ENCODE measurements at regions not wholly inside any gene's neighbourhood (a gene's known extent, or its start where the extent isn't known, plus 50 kb on each side); places are given as distances from the start of the nearest gene placed in this dataset.

- DNase-seq, result no peak
Observed at GRCh38 chr21:39052718-39053117, 130.5 kb downstream of the PSMG1 start.

- no peak for DNase-seq
Observed at GRCh38 chr21:39051588-39051949, 131.7 kb downstream of the PSMG1 start.

GRCh38 chr21:39050841-39051587, 132.2 kb downstream of the PSMG1 start:
- DNase-seq, result no peak

GRCh38 chr21:39048574-39048973, 134.7 kb downstream of the PSMG1 start:
- DNase-seq, result no peak

GRCh38 chr21:39048064-39048463, 135.2 kb downstream of the PSMG1 start:
- DNase-seq, result no peak

GRCh38 chr21:39047046-39047445, 136.2 kb downstream of the PSMG1 start:
- no peak for DNase-seq

- DNase-seq, result no peak
Observed at GRCh38 chr21:39046236-39046916, 136.9 kb downstream of the PSMG1 start.

GRCh38 chr21:39041816-39042215, 141.4 kb downstream of the PSMG1 start:
- no peak for DNase-seq

- DNase-seq, result no peak
Observed at GRCh38 chr21:39040494-39041110, 142.6 kb downstream of the PSMG1 start.

GRCh38 chr21:39037807-39038405, 145.3 kb downstream of the PSMG1 start:
- DNase-seq, result no peak

- DNase-seq, result no peak
Observed at GRCh38 chr21:39036581-39036980, 146.7 kb downstream of the PSMG1 start.

GRCh38 chr21:39034590-39035536, 148.4 kb downstream of the PSMG1 start:
- no peak for DNase-seq

- no peak for DNase-seq
Observed at GRCh38 chr21:39033878-39034589, 149.2 kb downstream of the PSMG1 start.

GRCh38 chr21:39029900-39030884, 153.1 kb downstream of the PSMG1 start:
- DNase-seq, result no peak

- no peak for DNase-seq
Observed at GRCh38 chr21:39029086-39029755, 154.0 kb downstream of the PSMG1 start.

- no peak for DNase-seq
Observed at GRCh38 chr21:39025198-39025597, 158.1 kb downstream of the PSMG1 start.

- DNase-seq, result no peak
Observed at GRCh38 chr21:39024538-39024937, 158.7 kb downstream of the PSMG1 start.

GRCh38 chr21:39022863-39023693, 160.2 kb downstream of the PSMG1 start:
- DNase-seq, result no peak

- DNase-seq, result no peak
Observed at GRCh38 chr21:39022466-39022862, 160.8 kb downstream of the PSMG1 start.

Data from inflammatory macrophage treated with lipopolysaccharide for 4 hours (primary cell).